ENCODE measurements at regions not wholly inside any gene's neighbourhood (a gene's known extent, or its start where the extent isn't known, plus 50 kb on each side); places are given as distances from the start of the nearest gene placed in this dataset.
A peak's percentile ranks its signal among the peaks of the same experiment; 100 is the strongest.
"Not testable (repeated sequence)": the region's sequence is repeated elsewhere in the genome, so short reads cannot be mapped to it uniquely, and the experiment has no call there.

DNA sequence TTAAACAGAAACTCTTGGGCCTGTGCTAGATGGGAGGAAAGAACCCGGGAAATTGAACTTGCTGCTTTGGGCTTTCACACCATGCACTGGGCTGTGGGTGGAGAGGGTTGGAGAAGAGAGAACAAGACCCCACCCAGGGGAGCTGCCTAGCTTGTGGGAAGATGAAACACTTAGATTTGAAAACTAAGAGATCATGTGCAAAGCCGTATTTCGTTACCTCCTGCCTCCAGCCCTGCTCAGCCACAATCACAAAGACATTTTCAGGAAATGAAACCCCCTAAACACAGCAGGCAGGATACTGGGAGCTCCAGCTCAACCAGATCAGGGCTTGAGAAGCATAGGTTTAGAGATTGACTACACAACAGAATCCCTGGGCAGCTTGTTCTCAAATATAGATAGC, 183.0 kb upstream of the C2CD4B start:
- no peaks in the 10 kb centered on the region for H3K36me3 Mint-ChIP-seq
- DNase-seq (no peak), ATAC-seq (ENCODE audit: low read depth) (no peak)
- H3K4me1 Mint-ChIP-seq = peaks cover 14% of the 10 kb centered on the region
- H3K4me3 Mint-ChIP-seq = no peak overlapping the region
- H3K27ac Mint-ChIP-seq = no peak overlapping the region
- no peaks in the 10 kb centered on the region for H3K9me3 Mint-ChIP-seq
- peaks cover 10% of the 10 kb centered on the region for H3K27me3 Mint-ChIP-seq
- POLR2A ChIA-PET = interaction anchor here (0.5 kb wide), 1 partner anchor 22 kb away, joined by 3 read pairs; no protein-coding TSS in a partner anchor

GRCh38 chr15:62348623-62349022, 183.5 kb upstream of the C2CD4B start:
- H3K9me3 Mint-ChIP-seq = no peaks in the 10 kb centered on the region
- peaks cover 14% of the 10 kb centered on the region for H3K4me1 Mint-ChIP-seq
- DNase-seq = no peak
- H3K27ac Mint-ChIP-seq = peak overlapping the region; percentile 54
- peak; percentile 71 for ATAC-seq (ENCODE audit: low read depth)
- H3K36me3 Mint-ChIP-seq = no peaks in the 10 kb centered on the region
- H3K27me3 Mint-ChIP-seq = peaks cover 10% of the 10 kb centered on the region
- peak overlapping the region; percentile 39 for H3K4me3 Mint-ChIP-seq
- POLR2A ChIA-PET = interaction anchor here (0.5 kb wide), 1 partner anchor 22 kb away, joined by 3 read pairs; no protein-coding TSS in a partner anchor

GRCh38 chr15:62352817-62353216, 187.7 kb upstream of the C2CD4B start:
- Mint-ChIP-seq H3K4me3 (no peak overlapping the region), H3K27me3 (peaks cover 12% of the 10 kb centered on the region), H3K36me3 (no peaks in the 10 kb centered on the region), H3K27ac (no peak overlapping the region), H3K4me1 (peaks cover 11% of the 10 kb centered on the region), H3K9me3 (no peaks in the 10 kb centered on the region)
- DNase-seq = no peak
- POLR2A ChIA-PET = no interaction called here
- ATAC-seq (ENCODE audit: low read depth) = no peak

DNA sequence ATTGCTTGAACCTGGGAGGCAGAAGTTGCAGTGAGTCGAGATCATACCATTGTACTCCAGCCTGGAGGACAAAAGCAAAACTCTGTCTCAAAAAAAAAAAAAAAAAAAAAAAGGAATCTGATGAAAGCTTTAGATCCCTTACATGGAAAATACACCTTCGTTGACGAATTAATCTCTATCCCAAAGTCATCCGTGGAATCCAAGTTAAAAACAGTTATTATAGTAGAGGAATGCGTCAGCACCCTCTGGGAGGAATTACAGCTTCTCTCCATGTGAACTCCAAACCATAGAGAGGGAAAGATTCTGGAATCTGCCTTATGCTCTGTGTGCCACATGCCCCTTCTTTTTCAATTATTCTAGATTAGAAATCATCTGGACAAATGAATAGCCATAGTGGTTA, 192.3 kb upstream of the C2CD4B start:
- H3K4me1 Mint-ChIP-seq = no peaks in the 10 kb centered on the region
- no peak for ATAC-seq (ENCODE audit: low read depth)
- POLR2A ChIA-PET = no interaction called here
- H3K9me3 Mint-ChIP-seq = no peaks in the 10 kb centered on the region
- peaks cover 4% of the 10 kb centered on the region for H3K27me3 Mint-ChIP-seq
- H3K27ac Mint-ChIP-seq = no peak overlapping the region
- DNase-seq = no peak
- no peaks in the 10 kb centered on the region for H3K36me3 Mint-ChIP-seq
- H3K4me3 Mint-ChIP-seq = no peak overlapping the region

- H3K4me1 Mint-ChIP-seq = no peaks in the 10 kb centered on the region
- H3K27ac Mint-ChIP-seq = no peak overlapping the region
- H3K27me3 Mint-ChIP-seq = peaks cover 6% of the 10 kb centered on the region
- POLR2A ChIA-PET = no interaction called here
- H3K9me3 Mint-ChIP-seq = no peaks in the 10 kb centered on the region
- DNase-seq = no peak
- no peak overlapping the region for H3K4me3 Mint-ChIP-seq
- no peak for ATAC-seq (ENCODE audit: low read depth)
- H3K36me3 Mint-ChIP-seq = no peaks in the 10 kb centered on the region
These were observed 194.3 kb upstream of the C2CD4B start for GRCh38 chr15:62359416-62359815.

DNA sequence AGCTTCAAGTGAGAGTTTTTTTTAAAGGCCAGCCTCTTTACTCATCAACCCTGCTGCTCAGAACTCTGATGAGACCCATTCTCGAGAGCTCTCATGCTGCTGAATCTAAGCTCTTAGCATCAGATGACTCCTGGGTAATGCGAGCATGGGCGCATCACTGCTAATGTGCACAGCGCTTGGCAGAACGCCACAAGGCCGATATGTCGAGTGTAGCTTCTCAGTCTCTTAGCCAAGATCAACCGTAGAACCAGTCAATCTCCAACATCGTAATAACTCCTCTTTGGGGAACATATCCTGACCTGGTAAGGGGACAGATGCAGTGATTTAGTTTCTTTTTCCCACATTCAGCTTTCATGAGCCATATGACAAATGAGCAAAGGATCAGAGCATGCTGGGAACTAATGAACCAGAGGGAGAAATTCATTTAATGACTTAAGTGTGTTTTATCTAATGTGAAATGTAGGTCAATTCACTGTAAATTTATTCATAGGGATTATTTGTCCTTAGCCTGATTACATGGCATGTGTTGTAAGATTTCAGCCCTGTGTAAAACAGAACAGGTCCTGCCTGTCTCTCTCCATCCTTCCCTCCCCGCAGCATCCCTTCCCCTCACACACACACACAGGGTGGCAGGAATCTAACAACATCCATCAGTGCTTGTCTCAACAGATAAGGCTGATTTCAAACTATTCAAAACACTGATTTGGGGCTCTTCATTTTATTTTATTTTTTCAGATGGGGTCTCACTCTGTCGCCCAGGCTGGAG, 195.4 kb upstream of the C2CD4B start:
- POLR2A ChIA-PET = no interaction called here
- no peaks in the 10 kb centered on the region for H3K4me1 Mint-ChIP-seq
- no peaks in the 10 kb centered on the region for H3K36me3 Mint-ChIP-seq
- no peak overlapping the region for H3K27ac Mint-ChIP-seq
- ATAC-seq (ENCODE audit: low read depth) (no peak), DNase-seq (no peak)
- H3K9me3 Mint-ChIP-seq = no peaks in the 10 kb centered on the region
- no peak overlapping the region for H3K4me3 Mint-ChIP-seq
- peaks cover 10% of the 10 kb centered on the region for H3K27me3 Mint-ChIP-seq

DNA sequence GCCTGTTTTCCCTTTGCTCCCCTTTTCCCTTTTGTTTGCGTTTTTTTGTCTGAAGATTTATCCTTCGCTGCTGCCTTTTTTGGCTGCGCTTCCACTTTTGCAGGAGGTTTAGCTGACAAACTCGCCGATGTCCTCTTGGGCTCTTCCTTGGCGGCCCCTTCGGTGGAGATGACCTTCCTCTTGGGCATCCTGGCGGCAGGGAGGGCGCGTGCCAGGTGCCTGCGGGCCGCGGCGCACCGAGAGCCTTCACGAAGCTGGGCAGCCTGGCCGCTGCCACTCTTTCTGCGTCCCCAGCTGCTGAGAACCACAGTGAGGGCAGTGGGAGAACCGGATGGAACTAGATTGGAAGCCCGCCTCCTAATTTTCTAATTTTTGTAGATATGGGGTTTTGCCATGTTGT, 197.1 kb upstream of the C2CD4B start:
- Mint-ChIP-seq H3K36me3 (no peaks in the 10 kb centered on the region), H3K27me3 (peaks cover 8% of the 10 kb centered on the region), H3K27ac (no peak overlapping the region), H3K4me1 (no peaks in the 10 kb centered on the region), H3K4me3 (no peak overlapping the region), H3K9me3 (no peaks in the 10 kb centered on the region)
- DNase-seq (no peak), ATAC-seq (ENCODE audit: low read depth) (no peak)
- POLR2A ChIA-PET = no interaction called here

- H3K27ac Mint-ChIP-seq = no peak overlapping the region
- DNase-seq = no peak
- POLR2A ChIA-PET = no interaction called here
- no peak for ATAC-seq (ENCODE audit: low read depth)
- H3K27me3 Mint-ChIP-seq = peaks cover 8% of the 10 kb centered on the region
- H3K36me3 Mint-ChIP-seq = no peaks in the 10 kb centered on the region
- no peaks in the 10 kb centered on the region for H3K4me1 Mint-ChIP-seq
- no peak overlapping the region for H3K4me3 Mint-ChIP-seq
- no peaks in the 10 kb centered on the region for H3K9me3 Mint-ChIP-seq
These were observed 197.5 kb upstream of the C2CD4B start for GRCh38 chr15:62362608-62363007.

- Mint-ChIP-seq H3K36me3 (no peaks in the 10 kb centered on the region), H3K4me1 (no peaks in the 10 kb centered on the region), H3K27ac (no peak overlapping the region), H3K27me3 (peaks cover 8% of the 10 kb centered on the region), H3K4me3 (no peak overlapping the region), H3K9me3 (no peaks in the 10 kb centered on the region)
- no peak for DNase-seq
- POLR2A ChIA-PET = no interaction called here
- no peak for ATAC-seq (ENCODE audit: low read depth)
These were observed 198.8 kb upstream of the C2CD4B start for GRCh38 chr15:62363913-62364312.

- POLR2A ChIA-PET = no interaction called here
- Mint-ChIP-seq H3K27ac (no peak overlapping the region), H3K4me1 (no peaks in the 10 kb centered on the region), H3K4me3 (no peak overlapping the region), H3K36me3 (no peaks in the 10 kb centered on the region), H3K27me3 (peaks cover 12% of the 10 kb centered on the region), H3K9me3 (no peaks in the 10 kb centered on the region)
- ATAC-seq (ENCODE audit: low read depth) (no peak), DNase-seq (no peak)
These were observed 200.8 kb upstream of the C2CD4B start for GRCh38 chr15:62365795-62366442.

GRCh38 chr15:62369454-62369853, 204.4 kb upstream of the C2CD4B start:
- no peaks in the 10 kb centered on the region for H3K9me3 Mint-ChIP-seq
- no peak for ATAC-seq (ENCODE audit: low read depth)
- no peaks in the 10 kb centered on the region for H3K36me3 Mint-ChIP-seq
- H3K27me3 Mint-ChIP-seq = peaks cover 18% of the 10 kb centered on the region
- H3K4me1 Mint-ChIP-seq = no peaks in the 10 kb centered on the region
- no peak overlapping the region for H3K27ac Mint-ChIP-seq
- DNase-seq = no peak
- POLR2A ChIA-PET = no interaction called here
- H3K4me3 Mint-ChIP-seq = no peak overlapping the region

GRCh38 chr15:62371683-62372082, 206.6 kb upstream of the C2CD4B start:
- ATAC-seq (ENCODE audit: low read depth); H3K36me3 Mint-ChIP-seq; POLR2A ChIA-PET; H3K9me3 Mint-ChIP-seq; DNase-seq; H3K4me3 Mint-ChIP-seq; H3K27ac Mint-ChIP-seq; H3K4me1 Mint-ChIP-seq: not testable (repeated sequence)
- peaks cover 20% of the 10 kb centered on the region for H3K27me3 Mint-ChIP-seq

- no peak overlapping the region for H3K4me3 Mint-ChIP-seq
- POLR2A ChIA-PET = no interaction called here
These were observed 212.8 kb upstream of the C2CD4B start for GRCh38 chr15:62377736-62378480.

More at GRCh38 chr15:62377736-62378480, 212.8 kb upstream of the C2CD4B start:
- Mint-ChIP-seq H3K27ac (no peak overlapping the region), H3K36me3 (no peaks in the 10 kb centered on the region), H3K27me3 (peaks cover 26% of the 10 kb centered on the region), H3K9me3 (no peaks in the 10 kb centered on the region), H3K4me1 (peaks cover 3% of the 10 kb centered on the region)
- no peak for ATAC-seq (ENCODE audit: low read depth)
- no peak for DNase-seq
